ENCODE measurements at regions not wholly inside any gene's neighbourhood (a gene's known extent, or its start where the extent isn't known, plus 50 kb on each side); places are given as distances from the start of the nearest gene placed in this dataset.

DNA sequence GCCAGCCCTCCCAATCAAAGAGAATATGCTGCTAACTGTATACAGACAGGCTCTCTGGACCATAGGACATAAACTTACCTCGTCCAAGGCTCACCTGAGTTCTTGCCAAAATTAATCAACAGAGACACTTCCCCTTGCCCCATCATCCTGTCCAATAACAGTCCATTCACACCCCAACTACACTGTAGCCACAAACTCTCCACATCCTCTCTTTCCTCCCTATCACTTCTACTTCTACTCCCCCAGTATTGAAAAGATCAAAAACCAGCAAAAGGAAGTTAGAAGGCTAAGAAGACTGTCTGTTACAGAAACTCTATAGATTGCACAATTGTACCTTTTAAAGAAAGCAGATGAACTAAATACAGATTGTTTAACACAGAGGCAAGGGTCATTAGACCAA, 133.5 kb upstream of the STT3B start:
- H3K9me3 ChIP-seq (ENCODE audit: control insufficient read depth, low read depth, low read length), result no peaks in the 10 kb centered on the region
- no peak overlapping the region for H3K9ac ChIP-seq (ENCODE audit: control insufficient read depth, extremely low read depth, insufficient read depth, low read length)
- H3K4me1 ChIP-seq (ENCODE audit: control insufficient read depth, extremely low read depth, insufficient read depth, low read length), result no peaks in the 10 kb centered on the region
- no peak overlapping the region for H3K27ac ChIP-seq (ENCODE audit: control insufficient read depth, insufficient read depth, low read length)
- TF ChIP-seq EZH2 (IDR thresholded peaks at IDR 0.05; ENCODE audit: low read length), result no peak
- TF ChIP-seq, protein P1, sequence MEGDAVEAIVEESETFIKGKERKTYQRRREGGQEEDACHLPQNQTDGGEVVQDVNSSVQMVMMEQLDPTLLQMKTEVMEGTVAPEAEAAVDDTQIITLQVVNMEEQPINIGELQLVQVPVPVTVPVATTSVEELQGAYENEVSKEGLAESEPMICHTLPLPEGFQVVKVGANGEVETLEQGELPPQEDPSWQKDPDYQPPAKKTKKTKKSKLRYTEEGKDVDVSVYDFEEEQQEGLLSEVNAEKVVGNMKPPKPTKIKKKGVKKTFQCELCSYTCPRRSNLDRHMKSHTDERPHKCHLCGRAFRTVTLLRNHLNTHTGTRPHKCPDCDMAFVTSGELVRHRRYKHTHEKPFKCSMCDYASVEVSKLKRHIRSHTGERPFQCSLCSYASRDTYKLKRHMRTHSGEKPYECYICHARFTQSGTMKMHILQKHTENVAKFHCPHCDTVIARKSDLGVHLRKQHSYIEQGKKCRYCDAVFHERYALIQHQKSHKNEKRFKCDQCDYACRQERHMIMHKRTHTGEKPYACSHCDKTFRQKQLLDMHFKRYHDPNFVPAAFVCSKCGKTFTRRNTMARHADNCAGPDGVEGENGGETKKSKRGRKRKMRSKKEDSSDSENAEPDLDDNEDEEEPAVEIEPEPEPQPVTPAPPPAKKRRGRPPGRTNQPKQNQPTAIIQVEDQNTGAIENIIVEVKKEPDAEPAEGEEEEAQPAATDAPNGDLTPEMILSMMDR (optimal IDR thresholded peaks at IDR 0.05 in 1 of 3, IDR thresholded peaks at IDR 0.05 in 1 of 3, conservative IDR thresholded peaks at IDR 0.05 in 1 of 3; ENCODE audit: extremely low read depth in 1 of 3, insufficient read depth in 2 of 3, low read length in 3 of 3), result no peak
- H3K27me3 ChIP-seq (ENCODE audit: control insufficient read depth, extremely low read depth, insufficient read depth, low read length), result no peaks in the 10 kb centered on the region
- no peak for FAIRE-seq
- H3K4me2 ChIP-seq (ENCODE audit: control insufficient read depth, extremely low read depth, insufficient read depth, low read depth, low read length), result no peak overlapping the region
- dilution Hi-C loops (cut with MboI; ENCODE audit: extremely low pct_ligation_motif_present, low sequenced_read_pairs), result no loop called here
- no peak overlapping the region for H3K4me3 ChIP-seq (ENCODE audit: control insufficient read depth in 2 of 3, extremely low read depth in 1 of 3, insufficient read depth in 2 of 3, low read depth in 1 of 3, low read length in 3 of 3)
- no peak for DNase-seq (ENCODE audit: low read depth, low spot score)
- H3K79me2 ChIP-seq (ENCODE audit: control insufficient read depth, insufficient read depth, low read length), result no peaks in the 10 kb centered on the region
- no peaks in the 10 kb centered on the region for H3K9me1 ChIP-seq (ENCODE audit: control insufficient read depth, extremely low read depth, insufficient read depth, low read length)
- no peak overlapping the region for H2AFZ ChIP-seq (ENCODE audit: control insufficient read depth, low read length)
- no peaks in the 10 kb centered on the region for H3K36me3 ChIP-seq (ENCODE audit: control insufficient read depth in 2 of 2, extremely low read depth in 1 of 2, insufficient read depth in 2 of 2, low read length in 2 of 2)
- no peaks in the 10 kb centered on the region for H4K20me1 ChIP-seq (ENCODE audit: control insufficient read depth, extremely low read depth, insufficient read depth, low read length)

DNA sequence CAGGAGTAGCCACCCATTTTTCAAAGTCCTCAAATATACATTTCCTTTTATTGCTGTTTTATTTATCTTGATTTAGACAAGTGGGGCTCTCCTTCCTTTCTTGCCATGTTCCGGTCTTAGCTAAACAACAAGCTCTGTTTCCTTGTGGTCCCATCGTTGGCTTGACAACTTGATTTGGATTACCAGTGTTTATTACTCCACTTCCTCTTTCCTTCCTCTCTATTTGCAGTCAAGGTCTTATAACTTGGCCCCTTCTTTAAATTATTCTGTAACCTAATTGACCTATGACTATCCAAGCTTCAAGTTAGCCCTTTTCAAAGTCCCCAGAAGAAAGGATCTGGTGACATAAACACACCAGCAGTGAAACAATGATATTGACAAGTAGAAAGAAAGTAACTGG, 130.6 kb upstream of the STT3B start:
- no peak for DNase-seq (ENCODE audit: low read depth, low spot score)
- no peaks in the 10 kb centered on the region for H4K20me1 ChIP-seq (ENCODE audit: control insufficient read depth, extremely low read depth, insufficient read depth, low read length)
- no peaks in the 10 kb centered on the region for H3K9me1 ChIP-seq (ENCODE audit: control insufficient read depth, extremely low read depth, insufficient read depth, low read length)
- H2AFZ ChIP-seq (ENCODE audit: control insufficient read depth, low read length), result no peak overlapping the region
- no peak overlapping the region for H3K4me2 ChIP-seq (ENCODE audit: control insufficient read depth, extremely low read depth, insufficient read depth, low read depth, low read length)
- no peak overlapping the region for H3K4me3 ChIP-seq (ENCODE audit: control insufficient read depth in 2 of 3, extremely low read depth in 1 of 3, insufficient read depth in 2 of 3, low read depth in 1 of 3, low read length in 3 of 3)
- FAIRE-seq, result no peak
- H3K4me1 ChIP-seq (ENCODE audit: control insufficient read depth, extremely low read depth, insufficient read depth, low read length), result no peaks in the 10 kb centered on the region
- dilution Hi-C loops (cut with MboI; ENCODE audit: extremely low pct_ligation_motif_present, low sequenced_read_pairs), result no loop called here
- H3K79me2 ChIP-seq (ENCODE audit: control insufficient read depth, insufficient read depth, low read length), result no peaks in the 10 kb centered on the region
- no peaks in the 10 kb centered on the region for H3K36me3 ChIP-seq (ENCODE audit: control insufficient read depth in 2 of 2, extremely low read depth in 1 of 2, insufficient read depth in 2 of 2, low read length in 2 of 2)
- no peak for TF ChIP-seq EZH2 (IDR thresholded peaks at IDR 0.05; ENCODE audit: low read length)
- TF ChIP-seq, protein P1 (optimal IDR thresholded peaks at IDR 0.05 in 1 of 3, IDR thresholded peaks at IDR 0.05 in 1 of 3, conservative IDR thresholded peaks at IDR 0.05 in 1 of 3; ENCODE audit: extremely low read depth in 1 of 3, insufficient read depth in 2 of 3, low read length in 3 of 3), result no peak
- no peaks in the 10 kb centered on the region for H3K27me3 ChIP-seq (ENCODE audit: control insufficient read depth, extremely low read depth, insufficient read depth, low read length)
- H3K9ac ChIP-seq (ENCODE audit: control insufficient read depth, extremely low read depth, insufficient read depth, low read length), result no peak overlapping the region
- no peaks in the 10 kb centered on the region for H3K9me3 ChIP-seq (ENCODE audit: control insufficient read depth, low read depth, low read length)
- H3K27ac ChIP-seq (ENCODE audit: control insufficient read depth, insufficient read depth, low read length), result no peak overlapping the region

All from keratinocyte (primary cell).